ENCODE measurements at regions not wholly inside any gene's neighbourhood (a gene's known extent, or its start where the extent isn't known, plus 50 kb on each side); places are given as distances from the start of the nearest gene placed in this dataset.

DNA sequence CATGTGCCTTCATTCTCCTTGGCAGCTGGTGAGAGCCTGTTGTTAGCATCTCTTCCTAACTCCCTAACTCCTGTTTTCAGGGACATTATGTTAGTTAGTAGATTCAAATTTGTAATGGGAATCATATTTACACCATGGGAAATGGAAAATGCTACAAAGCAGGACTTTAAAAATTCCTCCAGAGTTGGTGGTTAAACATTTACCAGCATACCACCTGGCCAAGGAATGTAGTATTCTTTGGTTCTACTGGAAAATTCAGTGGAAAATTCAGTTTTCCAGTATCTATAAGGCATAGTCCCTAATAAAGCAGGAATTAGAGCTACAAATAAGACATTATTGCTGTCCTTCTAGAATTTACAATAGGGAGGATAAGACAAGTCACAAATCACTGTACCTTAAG is 291.7 kb downstream of the GPD2 start:
- intact Hi-C loops (cut with DNase I): no loop called here
- no peak for TF ChIP-seq CTCF (IDR thresholded peaks at IDR 0.05)
- Histone ChIP-seq H3K36me3 (no peaks in the 10 kb centered on the region), H3K4me3 (no peak overlapping the region), H3K27ac (no peak overlapping the region), H3K9me3 (no peaks in the 10 kb centered on the region), H3K27me3 (ENCODE audit: low read depth) (no peaks in the 10 kb centered on the region), H3K4me1 (no peaks in the 10 kb centered on the region)
- ATAC-seq (no peak), DNase-seq (no peak)

DNA sequence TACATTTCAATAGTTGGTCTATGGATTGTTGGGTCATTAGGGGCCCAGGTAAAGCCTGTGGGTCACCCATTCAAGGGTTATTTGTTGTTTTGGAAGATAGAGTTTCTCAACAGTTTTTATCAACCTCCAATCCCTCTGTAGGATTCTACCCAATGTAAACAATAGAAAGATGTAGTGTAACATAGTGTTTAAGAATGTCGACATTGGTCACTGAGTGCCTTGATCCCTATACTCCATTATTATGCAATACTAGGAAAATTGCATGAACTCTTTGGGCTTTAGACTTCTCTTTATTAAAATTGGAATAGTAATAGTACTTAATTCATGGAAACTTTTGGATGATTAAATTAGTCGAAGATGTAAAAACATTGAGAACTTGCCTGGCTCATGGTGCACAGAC is 292.1 kb downstream of the GPD2 start:
- no peak for TF ChIP-seq CTCF (IDR thresholded peaks at IDR 0.05)
- no peaks in the 10 kb centered on the region for H3K27me3 ChIP-seq (ENCODE audit: low read depth)
- intact Hi-C loops (cut with DNase I): no loop called here
- no peaks in the 10 kb centered on the region for H3K36me3 ChIP-seq
- no peak overlapping the region for H3K27ac ChIP-seq
- H3K4me1 ChIP-seq: no peaks in the 10 kb centered on the region
- H3K4me3 ChIP-seq: no peak overlapping the region
- ATAC-seq: no peak
- DNase-seq: no peak
- no peaks in the 10 kb centered on the region for H3K9me3 ChIP-seq

DNA sequence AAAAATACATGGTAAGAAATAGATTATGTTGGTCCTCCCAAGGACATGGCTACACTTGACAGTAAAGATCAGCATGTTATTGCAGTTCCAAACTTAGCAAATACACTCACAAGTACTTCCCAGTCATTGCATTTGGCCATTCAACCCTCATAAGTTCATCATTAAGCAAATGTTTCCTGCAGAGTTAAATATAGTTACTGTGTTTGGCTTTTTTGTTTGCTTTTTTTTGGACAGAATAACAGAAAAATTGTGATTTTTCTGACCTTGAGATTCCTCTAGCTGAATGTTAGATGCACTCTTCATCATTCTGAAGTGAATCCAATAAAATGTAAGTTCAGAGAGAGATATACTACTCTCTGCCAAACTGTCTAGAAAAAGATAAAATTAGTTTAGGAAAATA is 295.3 kb downstream of the GPD2 start:
- no peak for TF ChIP-seq CTCF (IDR thresholded peaks at IDR 0.05)
- H3K4me3 ChIP-seq: no peak overlapping the region
- no peak for DNase-seq

DNA sequence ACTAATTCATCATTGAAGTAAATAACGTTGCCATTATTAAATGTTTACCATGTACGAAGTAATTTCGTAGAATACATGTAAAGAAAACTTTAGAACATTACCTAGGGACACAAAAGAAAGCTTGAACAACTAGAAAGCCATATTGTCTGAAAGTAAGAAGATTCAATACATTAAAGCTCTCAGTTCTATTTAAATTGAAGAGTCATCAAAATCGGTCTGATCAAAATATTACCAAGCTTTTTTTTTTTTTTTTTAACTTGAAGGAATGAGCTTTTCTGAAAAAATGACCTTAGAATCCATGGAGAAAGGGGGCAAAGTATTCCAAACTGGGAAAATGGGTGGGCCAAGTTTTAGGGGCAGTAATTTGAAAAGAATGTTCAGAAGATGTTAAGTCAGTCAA is 300.8 kb downstream of the GPD2 start:
- TF ChIP-seq CTCF (IDR thresholded peaks at IDR 0.05): no peak
- no peak overlapping the region for H3K4me3 ChIP-seq
- intact Hi-C loops (cut with DNase I): no loop called here

More for the DNA sequence above, 295.3 kb downstream of the GPD2 start:
- Histone ChIP-seq H3K36me3 (no peaks in the 10 kb centered on the region), H3K27ac (no peak overlapping the region), H3K4me1 (no peaks in the 10 kb centered on the region), H3K27me3 (ENCODE audit: low read depth) (no peaks in the 10 kb centered on the region), H3K9me3 (no peaks in the 10 kb centered on the region)
- intact Hi-C loops (cut with DNase I): no loop called here
- no peak for ATAC-seq

GRCh38 chr2:156739301-156739700 is 303.1 kb downstream of the GPD2 start:
- Histone ChIP-seq H3K27ac (no peak overlapping the region), H3K27me3 (ENCODE audit: low read depth) (no peaks in the 10 kb centered on the region), H3K36me3 (no peaks in the 10 kb centered on the region), H3K4me3 (no peak overlapping the region), H3K9me3 (no peaks in the 10 kb centered on the region), H3K4me1 (no peaks in the 10 kb centered on the region)
- intact Hi-C loops (cut with DNase I): no loop called here
- TF ChIP-seq CTCF (IDR thresholded peaks at IDR 0.05): no peak
- ATAC-seq: no peak
- no peak for DNase-seq

More for the DNA sequence above, 300.8 kb downstream of the GPD2 start:
- DNase-seq (no peak), ATAC-seq (no peak)
- Histone ChIP-seq H3K27me3 (ENCODE audit: low read depth) (no peaks in the 10 kb centered on the region), H3K9me3 (no peaks in the 10 kb centered on the region), H3K36me3 (no peaks in the 10 kb centered on the region), H3K27ac (no peak overlapping the region), H3K4me1 (no peaks in the 10 kb centered on the region)

DNA sequence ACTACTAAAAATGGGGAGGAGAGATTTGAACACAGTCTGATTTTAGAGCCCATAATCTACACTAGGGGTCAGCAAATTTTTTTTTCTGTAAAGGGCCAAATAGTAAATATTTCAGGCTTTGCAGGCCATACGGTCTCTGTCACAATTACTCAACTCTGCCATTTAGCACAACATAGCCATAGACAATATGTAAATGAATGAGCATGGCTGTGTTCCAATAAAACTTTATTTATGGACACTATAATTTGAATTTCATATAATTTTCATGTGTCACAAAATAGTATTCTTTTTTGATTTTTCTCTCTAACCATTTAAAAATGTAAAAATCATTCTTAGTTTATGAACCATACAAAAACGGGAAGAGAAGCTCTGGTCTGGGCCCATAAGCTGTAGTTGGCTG is 309.4 kb downstream of the GPD2 start:
- Histone ChIP-seq H3K27me3 (ENCODE audit: low read depth) (no peaks in the 10 kb centered on the region), H3K9me3 (no peaks in the 10 kb centered on the region), H3K4me1 (no peaks in the 10 kb centered on the region), H3K27ac (no peak overlapping the region), H3K36me3 (no peaks in the 10 kb centered on the region), H3K4me3 (no peak overlapping the region)
- intact Hi-C loops (cut with DNase I): no loop called here
- TF ChIP-seq CTCF (IDR thresholded peaks at IDR 0.05): no peak
- DNase-seq: no peak
- ATAC-seq: no peak

Measured in lower lobe of right lung (tissue), 2 donors.